ENCODE measurements at regions not wholly inside any gene's neighbourhood (a gene's known extent, or its start where the extent isn't known, plus 50 kb on each side); places are given as distances from the start of the nearest gene placed in this dataset.
"Not testable (repeated sequence)": the region's sequence is repeated elsewhere in the genome, so short reads cannot be mapped to it uniquely, and the experiment has no call there.

GRCh38 chr3:75396316-75396802, 267.8 kb upstream of the FRG2C start:
- H3K4me1 ChIP-seq (ENCODE audit: control insufficient read depth, extremely low read depth, insufficient read depth, low read length) = no peaks in the 10 kb centered on the region
- TF ChIP-seq CTCF (conservative IDR thresholded peaks at IDR 0.05 in 1 of 2, IDR thresholded peaks at IDR 0.05 in 1 of 2; ENCODE audit: low read depth in 1 of 2, low read length in 2 of 2) = no peak
- TF ChIP-seq EZH2 (IDR thresholded peaks at IDR 0.05; ENCODE audit: low read length, missing control alignments) = no peak
- peak overlapping the region; percentile 55 for H2AFZ ChIP-seq (ENCODE audit: low read length)
- no peaks in the 10 kb centered on the region for H4K20me1 ChIP-seq (ENCODE audit: control insufficient read depth, extremely low read depth, insufficient read depth, low read length)
- peak overlapping the region; percentile 13 for H3K4me2 ChIP-seq (ENCODE audit: extremely low read depth, insufficient read depth, low read length)
- no peaks in the 10 kb centered on the region for H3K9me3 ChIP-seq (ENCODE audit: control insufficient read depth, insufficient read depth, low read depth, low read length)
- H3K27ac ChIP-seq (ENCODE audit: insufficient read depth, low read length) = no peak overlapping the region
- no peaks in the 10 kb centered on the region for H3K36me3 ChIP-seq (ENCODE audit: control insufficient read depth, insufficient read depth, low read length)
- H3K27me3 ChIP-seq (ENCODE audit: control insufficient read depth, insufficient read depth, low read length) = no peaks in the 10 kb centered on the region
- H3K9ac ChIP-seq (ENCODE audit: insufficient read depth, low read length) = no peak overlapping the region
- H3K79me2 ChIP-seq (ENCODE audit: control insufficient read depth, insufficient read depth, low read length) = no peaks in the 10 kb centered on the region
- peak overlapping the region in 1 of 4 experiments; percentile 17 for H3K4me3 ChIP-seq (replicated peaks in 1 of 4; ENCODE audit: control extremely low read depth in 1 of 4, insufficient read depth in 1 of 4, low read depth in 3 of 4, low read length in 4 of 4)
- no peak for DNase-seq (ENCODE audit: low read depth in 2 of 2)

GRCh38 chr3:75397486-75397885, 266.6 kb upstream of the FRG2C start:
- not testable (repeated sequence) for DNase-seq (ENCODE audit: low read depth in 2 of 2); H3K4me2 ChIP-seq (ENCODE audit: extremely low read depth, insufficient read depth, low read length); H3K79me2 ChIP-seq (ENCODE audit: control insufficient read depth, insufficient read depth, low read length); H3K4me3 ChIP-seq (replicated peaks in 1 of 4; ENCODE audit: control extremely low read depth in 1 of 4, insufficient read depth in 1 of 4, low read depth in 3 of 4, low read length in 4 of 4); H3K27me3 ChIP-seq (ENCODE audit: control insufficient read depth, insufficient read depth, low read length); H3K27ac ChIP-seq (ENCODE audit: insufficient read depth, low read length); H4K20me1 ChIP-seq (ENCODE audit: control insufficient read depth, extremely low read depth, insufficient read depth, low read length); H3K4me1 ChIP-seq (ENCODE audit: control insufficient read depth, extremely low read depth, insufficient read depth, low read length); H3K9me3 ChIP-seq (ENCODE audit: control insufficient read depth, insufficient read depth, low read depth, low read length); H3K9ac ChIP-seq (ENCODE audit: insufficient read depth, low read length); H3K36me3 ChIP-seq (ENCODE audit: control insufficient read depth, insufficient read depth, low read length); H2AFZ ChIP-seq (ENCODE audit: low read length)

GRCh38 chr3:75422101-75422945, 241.8 kb upstream of the FRG2C start:
- not testable (repeated sequence) for H2AFZ ChIP-seq (ENCODE audit: low read length); H4K20me1 ChIP-seq (ENCODE audit: control insufficient read depth, extremely low read depth, insufficient read depth, low read length); H3K36me3 ChIP-seq (ENCODE audit: control insufficient read depth, insufficient read depth, low read length); H3K9me3 ChIP-seq (ENCODE audit: control insufficient read depth, insufficient read depth, low read depth, low read length); H3K9ac ChIP-seq (ENCODE audit: insufficient read depth, low read length); H3K4me3 ChIP-seq (replicated peaks in 1 of 4; ENCODE audit: control extremely low read depth in 1 of 4, insufficient read depth in 1 of 4, low read depth in 3 of 4, low read length in 4 of 4); H3K4me2 ChIP-seq (ENCODE audit: extremely low read depth, insufficient read depth, low read length); H3K4me1 ChIP-seq (ENCODE audit: control insufficient read depth, extremely low read depth, insufficient read depth, low read length); H3K27me3 ChIP-seq (ENCODE audit: control insufficient read depth, insufficient read depth, low read length); H3K27ac ChIP-seq (ENCODE audit: insufficient read depth, low read length); H3K79me2 ChIP-seq (ENCODE audit: control insufficient read depth, insufficient read depth, low read length)
- TF ChIP-seq CTCF (conservative IDR thresholded peaks at IDR 0.05 in 1 of 2, IDR thresholded peaks at IDR 0.05 in 1 of 2; ENCODE audit: low read depth in 1 of 2, low read length in 2 of 2) = peak; percentile 61 to 63
- peak in 1 of 2 donors; percentile 16 for DNase-seq (ENCODE audit: low read depth in 2 of 2)

GRCh38 chr3:75425379-75425778, 238.7 kb upstream of the FRG2C start:
- not testable (repeated sequence) for H3K9ac ChIP-seq (ENCODE audit: insufficient read depth, low read length); H3K36me3 ChIP-seq (ENCODE audit: control insufficient read depth, insufficient read depth, low read length); H4K20me1 ChIP-seq (ENCODE audit: control insufficient read depth, extremely low read depth, insufficient read depth, low read length); H3K27me3 ChIP-seq (ENCODE audit: control insufficient read depth, insufficient read depth, low read length); H3K4me1 ChIP-seq (ENCODE audit: control insufficient read depth, extremely low read depth, insufficient read depth, low read length); H3K4me3 ChIP-seq (replicated peaks in 1 of 4; ENCODE audit: control extremely low read depth in 1 of 4, insufficient read depth in 1 of 4, low read depth in 3 of 4, low read length in 4 of 4); DNase-seq (ENCODE audit: low read depth in 2 of 2); H3K9me3 ChIP-seq (ENCODE audit: control insufficient read depth, insufficient read depth, low read depth, low read length); H3K79me2 ChIP-seq (ENCODE audit: control insufficient read depth, insufficient read depth, low read length); H2AFZ ChIP-seq (ENCODE audit: low read length); H3K27ac ChIP-seq (ENCODE audit: insufficient read depth, low read length); H3K4me2 ChIP-seq (ENCODE audit: extremely low read depth, insufficient read depth, low read length)

GRCh38 chr3:75427486-75427885, 236.6 kb upstream of the FRG2C start:
- not testable (repeated sequence) for H3K36me3 ChIP-seq (ENCODE audit: control insufficient read depth, insufficient read depth, low read length); H3K4me3 ChIP-seq (replicated peaks in 1 of 4; ENCODE audit: control extremely low read depth in 1 of 4, insufficient read depth in 1 of 4, low read depth in 3 of 4, low read length in 4 of 4); H3K9me3 ChIP-seq (ENCODE audit: control insufficient read depth, insufficient read depth, low read depth, low read length); DNase-seq (ENCODE audit: low read depth in 2 of 2); H3K27me3 ChIP-seq (ENCODE audit: control insufficient read depth, insufficient read depth, low read length); H2AFZ ChIP-seq (ENCODE audit: low read length); H4K20me1 ChIP-seq (ENCODE audit: control insufficient read depth, extremely low read depth, insufficient read depth, low read length); H3K9ac ChIP-seq (ENCODE audit: insufficient read depth, low read length); H3K27ac ChIP-seq (ENCODE audit: insufficient read depth, low read length); H3K4me2 ChIP-seq (ENCODE audit: extremely low read depth, insufficient read depth, low read length); H3K79me2 ChIP-seq (ENCODE audit: control insufficient read depth, insufficient read depth, low read length)
- H3K4me1 ChIP-seq (ENCODE audit: control insufficient read depth, extremely low read depth, insufficient read depth, low read length) = peaks cover 14% of the 10 kb centered on the region

Data from fibroblast of lung (primary cell).